Stimulated activated naive CD8-positive, alpha-beta T cell treated with anti-CD3 and anti-CD28 coated beads, Interleukin-15, amount 100 ng/mL, for 72 hours (primary cell): ENCODE measurements at regions not wholly inside any gene's neighbourhood (a gene's known extent, or its start where the extent isn't known, plus 50 kb on each side); places are given as distances from the start of the nearest gene placed in this dataset.
A peak's percentile ranks its signal among the peaks of the same experiment; 100 is the strongest.

Experiments
- ATAC-seq: fragments of 150-1000 bp; cut with Tn5 transposase; 2 replicates; pipeline ENCODE4 v1.10.0; 2021; ENCODE audit warnings: mild to moderate bottlenecking, moderate library complexity
- DNase-seq, 2 donors: peaks; one replicate each; pipeline ENCODE4 v3.0.0; 2021 to 2022
- H3K27ac Mint-ChIP-seq, 2 donors: one replicate each; pipeline ENCODE4 v1.8.0; 2022; ENCODE audit warnings: mild to moderate bottlenecking in 2 of 2, mixed read lengths in 2 of 2, moderate library complexity in 2 of 2
- H3K27me3 Mint-ChIP-seq: one replicate; pipeline ENCODE4 v1.8.0; 2022; ENCODE audit warnings: mixed read lengths
- H3K4me1 Mint-ChIP-seq: one replicate; pipeline ENCODE4 v1.8.0; 2022; ENCODE audit warnings: mild to moderate bottlenecking, mixed read lengths
- H3K4me3 Mint-ChIP-seq, 2 donors: one replicate each; pipeline ENCODE4 v1.8.0; 2022; ENCODE audit warnings: mild to moderate bottlenecking in 2 of 2, mixed read lengths in 2 of 2, moderate library complexity in 1 of 2
- H3K9me3 Mint-ChIP-seq, 2 donors: one replicate each; pipeline ENCODE4 v1.8.0; 2022; ENCODE audit warnings: mixed read lengths in 2 of 2

DNA sequence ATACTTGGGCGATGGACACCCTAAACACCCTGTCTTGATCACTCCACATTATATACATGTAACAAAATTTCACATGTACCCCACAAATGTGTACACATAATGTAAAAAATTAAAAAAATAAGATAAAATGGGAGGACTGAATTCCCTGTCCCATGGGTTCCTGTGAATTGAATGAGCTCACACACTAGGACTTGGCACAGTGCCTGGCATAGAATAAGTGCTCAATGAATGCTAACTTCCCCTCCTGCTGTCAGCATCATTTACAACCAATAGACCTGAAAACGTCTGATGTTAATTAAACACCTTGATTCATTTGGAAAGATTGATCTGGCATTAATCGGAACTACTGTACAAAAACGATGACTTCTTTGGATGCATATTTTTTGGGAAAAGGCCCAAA, 117.3 kb upstream of the ZNF438 start:
- ATAC-seq, result no peak
- DNase-seq, result no peak
- Mint-ChIP-seq H3K27me3 (no peaks in the 10 kb centered on the region), H3K4me1 (peaks cover 23% of the 10 kb centered on the region), H3K4me3 (no peak overlapping the region), H3K9me3 (peaks cover 2 to 4% of the 10 kb centered on the region in 2 donors), H3K27ac (no peak overlapping the region)

DNA sequence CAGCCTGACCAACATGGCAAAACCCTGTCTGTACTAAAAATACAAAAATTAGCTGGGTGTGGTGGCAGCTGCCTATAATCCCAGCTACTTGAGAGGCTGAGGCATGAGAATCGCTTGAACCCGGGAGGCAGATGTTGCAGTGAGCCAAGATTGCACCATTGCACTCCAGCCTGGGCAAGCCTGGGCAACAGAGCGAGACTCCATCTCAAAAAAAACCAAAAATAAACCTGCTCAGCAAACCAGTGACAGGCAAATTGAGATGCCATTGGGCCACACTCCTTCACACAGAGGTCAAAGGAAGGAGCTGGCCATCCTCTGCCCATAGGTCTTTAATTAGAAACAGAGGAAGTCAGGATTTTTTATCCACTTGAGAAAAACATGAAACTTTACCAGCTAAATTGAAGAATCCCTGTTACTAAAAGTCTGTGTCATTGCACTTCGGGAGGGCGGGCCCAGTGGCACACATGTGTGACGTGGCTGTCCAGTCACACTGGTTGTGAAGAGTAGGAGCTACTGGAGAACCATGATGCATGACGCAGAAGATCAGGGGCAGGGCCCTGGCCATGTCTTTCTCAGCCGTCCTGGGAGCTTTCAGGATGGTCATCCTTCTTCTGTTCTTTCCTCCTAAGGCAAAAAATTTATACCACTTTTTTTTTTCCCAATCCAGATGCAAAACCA, 118.3 kb upstream of the ZNF438 start:
- Mint-ChIP-seq H3K9me3 (peaks cover 4 to 6% of the 10 kb centered on the region in 2 donors), H3K4me3 (no peak overlapping the region), H3K27me3 (no peaks in the 10 kb centered on the region), H3K4me1 (peaks cover 23% of the 10 kb centered on the region), H3K27ac (no peak overlapping the region)
- DNase-seq (no peak), ATAC-seq (no peak)

GRCh38 chr10:31151301-31151700, 119.6 kb upstream of the ZNF438 start:
- peaks cover 14% of the 10 kb centered on the region for H3K4me1 Mint-ChIP-seq
- ATAC-seq (no peak), DNase-seq (no peak)
- no peak overlapping the region for H3K4me3 Mint-ChIP-seq
- peaks cover 4 to 6% of the 10 kb centered on the region in 2 donors for H3K9me3 Mint-ChIP-seq
- H3K27me3 Mint-ChIP-seq, result no peaks in the 10 kb centered on the region
- H3K27ac Mint-ChIP-seq, result no peak overlapping the region

DNA sequence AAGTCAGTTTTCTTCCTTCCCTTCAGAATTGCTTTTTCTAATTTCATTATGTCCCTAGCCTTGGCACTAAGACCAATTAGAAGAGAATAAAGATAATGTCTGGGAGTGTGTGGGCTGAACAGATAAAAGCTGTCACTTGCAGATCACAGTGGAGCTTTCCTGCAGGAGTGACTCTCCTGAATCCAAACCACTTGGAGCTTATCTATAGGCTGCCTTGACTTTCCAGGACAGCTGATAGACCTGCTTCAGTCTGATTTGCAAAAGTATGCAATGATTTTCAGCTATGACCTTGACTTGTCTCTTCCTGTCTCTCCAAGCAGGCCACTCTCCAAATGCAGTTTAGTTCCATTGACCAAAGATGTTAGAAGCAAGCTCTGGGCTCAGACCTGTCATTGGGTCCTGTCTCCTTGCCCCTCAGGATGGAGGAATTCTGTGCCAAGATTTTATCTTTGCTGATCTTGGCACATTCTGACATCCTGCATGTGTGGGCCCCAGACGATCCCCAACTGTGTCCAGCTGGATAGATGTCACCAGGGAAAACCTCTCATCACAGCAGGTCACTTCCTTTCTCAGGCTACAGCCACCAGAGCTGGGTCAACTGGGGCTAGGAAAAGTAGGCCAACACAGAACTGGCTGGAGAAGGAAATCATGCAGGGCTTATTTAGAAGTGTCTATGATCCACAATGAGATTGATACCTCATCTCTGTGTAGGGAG, 120.9 kb upstream of the ZNF438 start:
- Mint-ChIP-seq H3K27ac (no peak overlapping the region), H3K4me1 (peaks cover 1% of the 10 kb centered on the region), H3K9me3 (peaks cover 4 to 6% of the 10 kb centered on the region in 2 donors), H3K4me3 (no peak overlapping the region), H3K27me3 (no peaks in the 10 kb centered on the region)
- ATAC-seq (no peak), DNase-seq (no peak)

GRCh38 chr10:31153161-31153560, 121.5 kb upstream of the ZNF438 start:
- no peaks in the 10 kb centered on the region for H3K4me1 Mint-ChIP-seq

DNA sequence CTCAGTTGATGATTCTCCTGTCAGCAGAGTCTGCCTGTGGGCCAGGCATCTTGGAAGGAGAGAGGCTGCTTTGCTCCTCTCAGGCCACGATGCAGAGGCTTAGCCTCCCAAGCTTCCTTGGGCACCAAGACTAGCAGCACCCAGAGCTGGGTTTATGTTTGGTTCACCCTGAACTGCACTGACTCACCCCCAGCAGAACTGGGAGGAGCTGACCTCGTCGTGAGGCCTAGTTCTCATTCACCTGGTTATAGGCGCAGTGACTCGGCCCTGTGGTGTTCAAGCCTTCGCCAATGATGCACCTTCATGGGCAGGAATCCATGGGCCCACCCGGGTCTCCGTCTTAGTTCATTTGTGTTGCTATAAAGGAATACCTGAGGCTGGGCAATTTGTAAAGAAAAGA, 122.0 kb upstream of the ZNF438 start:
- no peak for ATAC-seq
- Mint-ChIP-seq H3K27ac (peak overlapping the region in 1 of 2 donors; percentile 39), H3K9me3 (peaks cover 4 to 6% of the 10 kb centered on the region in 2 donors), H3K4me3 (no peak overlapping the region), H3K4me1 (no peaks in the 10 kb centered on the region), H3K27me3 (no peaks in the 10 kb centered on the region)
- no peak for DNase-seq

More at GRCh38 chr10:31153161-31153560, 121.5 kb upstream of the ZNF438 start:
- no peak overlapping the region for H3K27ac Mint-ChIP-seq
- DNase-seq (no peak), ATAC-seq (no peak)
- H3K9me3 Mint-ChIP-seq, result peaks cover 4 to 6% of the 10 kb centered on the region in 2 donors
- no peak overlapping the region for H3K4me3 Mint-ChIP-seq
- H3K27me3 Mint-ChIP-seq, result no peaks in the 10 kb centered on the region

DNA sequence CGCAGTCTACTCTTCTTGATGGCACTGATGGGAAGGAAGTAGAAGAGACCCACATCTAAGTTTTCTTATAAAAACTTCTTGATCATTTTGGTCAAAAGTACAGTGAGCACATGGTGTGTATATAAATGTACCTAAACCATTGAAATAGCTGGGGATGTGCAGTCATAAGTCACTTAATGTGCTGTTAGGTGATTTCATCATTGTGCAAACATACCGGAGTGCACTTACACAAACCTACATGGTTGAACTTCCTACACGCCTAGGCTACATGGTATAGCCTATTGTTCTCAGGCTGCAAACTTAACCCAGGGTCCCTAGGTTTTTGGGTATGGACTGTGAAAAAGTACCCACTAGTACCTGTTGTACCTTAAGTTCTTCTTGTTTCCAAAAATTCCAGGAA, 123.3 kb upstream of the ZNF438 start:
- ATAC-seq, result no peak

DNA sequence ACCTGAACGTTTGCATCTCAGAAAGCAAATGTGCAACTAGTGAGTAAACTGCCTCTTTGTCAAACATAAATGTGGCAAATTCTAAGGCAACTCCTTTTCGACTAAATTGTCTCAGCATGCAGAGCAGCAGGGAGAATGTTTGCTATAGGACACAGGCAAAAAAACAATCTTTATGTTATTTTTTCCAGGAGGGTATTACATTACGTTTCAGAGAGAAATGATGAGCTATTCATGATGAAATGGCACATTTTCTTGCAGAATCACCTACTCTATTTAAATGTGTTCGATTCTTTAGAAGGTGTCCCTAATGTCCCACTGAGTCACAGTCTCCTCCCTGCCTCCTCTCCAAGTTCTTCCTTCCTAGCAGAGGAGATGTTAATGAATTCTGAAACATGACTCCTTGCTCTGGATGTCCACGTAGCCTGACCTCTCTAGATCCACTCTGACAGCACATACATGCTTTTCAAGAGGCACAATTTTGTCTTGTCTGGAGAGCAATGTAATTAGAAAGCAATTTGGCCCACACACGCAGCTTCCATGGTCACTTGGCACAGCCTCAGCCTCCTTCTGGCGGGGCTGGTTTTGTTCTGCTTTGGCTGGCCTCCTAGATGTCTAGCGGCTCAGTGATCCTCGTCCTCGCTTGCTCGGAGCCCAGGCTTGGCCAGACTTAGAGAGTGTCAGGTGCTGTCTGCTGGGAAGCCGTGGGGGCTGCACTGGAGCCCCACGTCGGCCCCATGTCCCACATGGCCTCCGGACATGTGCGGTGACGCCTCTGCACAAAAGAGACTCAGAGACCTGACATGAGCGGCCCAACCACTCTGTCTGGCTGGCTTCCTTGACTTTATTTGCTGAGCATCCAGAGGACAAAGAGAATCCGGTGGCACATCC, 125.7 kb upstream of the ZNF438 start:
- Mint-ChIP-seq H3K4me3 (no peak overlapping the region), H3K27me3 (no peaks in the 10 kb centered on the region), H3K4me1 (no peaks in the 10 kb centered on the region), H3K27ac (no peak overlapping the region), H3K9me3 (peaks cover 9 to 21% of the 10 kb centered on the region in 2 donors)
- no peak for DNase-seq
- no peak for ATAC-seq

More for the DNA sequence above, 123.3 kb upstream of the ZNF438 start:
- no peak overlapping the region for H3K4me3 Mint-ChIP-seq
- no peaks in the 10 kb centered on the region for H3K4me1 Mint-ChIP-seq
- H3K27ac Mint-ChIP-seq, result no peak overlapping the region
- H3K9me3 Mint-ChIP-seq, result peaks cover 4 to 6% of the 10 kb centered on the region in 2 donors
- H3K27me3 Mint-ChIP-seq, result no peaks in the 10 kb centered on the region
- no peak for DNase-seq

GRCh38 chr10:31158011-31158658, 126.5 kb upstream of the ZNF438 start:
- Mint-ChIP-seq H3K4me1 (no peaks in the 10 kb centered on the region), H3K27ac (peak overlapping the region in 1 of 2 donors; percentile 4), H3K9me3 (peaks cover 13 to 21% of the 10 kb centered on the region in 2 donors), H3K4me3 (no peak overlapping the region), H3K27me3 (no peaks in the 10 kb centered on the region)
- ATAC-seq (no peak), DNase-seq (no peak)

- peaks cover 7% of the 10 kb centered on the region for H3K27me3 Mint-ChIP-seq
- DNase-seq (no peak), ATAC-seq (no peak)
- H3K4me1 Mint-ChIP-seq, result no peaks in the 10 kb centered on the region
- H3K27ac Mint-ChIP-seq, result no peak overlapping the region
- H3K4me3 Mint-ChIP-seq, result no peak overlapping the region
- H3K9me3 Mint-ChIP-seq, result peaks cover 9 to 17% of the 10 kb centered on the region in 2 donors
Observed at GRCh38 chr10:31166606-31167005, 134.9 kb upstream of the ZNF438 start.

DNA sequence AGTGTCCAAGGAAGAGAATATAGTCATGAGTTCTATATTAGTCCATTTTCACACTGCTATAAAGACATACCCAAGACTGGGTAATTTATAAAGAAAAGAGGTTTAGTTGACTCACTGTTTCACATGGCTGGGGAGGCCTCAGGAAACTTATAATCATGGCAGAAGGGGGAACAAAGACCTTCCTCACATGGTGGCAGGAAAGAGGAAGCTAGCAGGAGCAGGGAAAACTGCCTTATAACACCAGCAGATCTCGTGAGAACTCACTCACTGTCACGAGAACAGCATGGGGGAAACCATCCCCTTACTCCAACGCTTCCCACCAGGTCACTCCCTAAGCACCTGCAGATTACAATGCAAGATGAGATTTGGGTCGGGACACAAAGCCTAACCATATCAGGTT, 139.0 kb upstream of the ZNF438 start:
- Mint-ChIP-seq H3K4me1 (no peaks in the 10 kb centered on the region), H3K27me3 (peaks cover 7% of the 10 kb centered on the region), H3K4me3 (no peak overlapping the region), H3K9me3 (peaks cover 17 to 19% of the 10 kb centered on the region in 2 donors), H3K27ac (peak overlapping the region in 1 of 2 donors; percentile 30)
- DNase-seq (no peak), ATAC-seq (no peak)

GRCh38 chr10:31171402-31172083, 139.9 kb upstream of the ZNF438 start:
- Mint-ChIP-seq H3K27ac (no peak overlapping the region), H3K4me1 (no peaks in the 10 kb centered on the region), H3K9me3 (peaks cover 13 to 26% of the 10 kb centered on the region in 2 donors), H3K27me3 (peaks cover 2% of the 10 kb centered on the region), H3K4me3 (no peak overlapping the region)
- ATAC-seq (no peak), DNase-seq (no peak)

DNA sequence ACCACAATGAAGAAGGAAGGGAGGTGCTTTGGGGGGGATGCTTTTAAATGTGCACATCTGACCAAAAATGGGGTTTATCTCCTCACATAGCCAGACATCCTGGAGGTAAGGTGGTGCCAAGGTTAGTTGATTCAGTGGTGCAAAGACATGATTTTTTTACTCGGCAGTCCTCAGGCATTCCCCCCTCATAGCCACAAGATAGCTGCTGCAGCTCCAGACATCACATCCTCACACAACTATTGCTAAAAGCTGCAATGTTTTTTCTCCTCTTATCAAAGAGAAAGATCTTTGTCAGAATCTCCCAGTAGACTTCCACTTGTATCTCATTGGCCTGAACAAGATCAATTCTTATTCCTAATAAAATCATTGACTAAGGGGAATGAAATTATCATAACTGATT, 141.3 kb upstream of the ZNF438 start:
- H3K27ac Mint-ChIP-seq, result no peak overlapping the region
- no peaks in the 10 kb centered on the region for H3K27me3 Mint-ChIP-seq
- ATAC-seq, result no peak
- H3K4me1 Mint-ChIP-seq, result no peaks in the 10 kb centered on the region
- no peak for DNase-seq
- H3K9me3 Mint-ChIP-seq, result peaks cover 10 to 26% of the 10 kb centered on the region in 2 donors
- H3K4me3 Mint-ChIP-seq, result no peak overlapping the region

GRCh38 chr10:31173752-31174151, 142.1 kb upstream of the ZNF438 start:
- H3K27me3 Mint-ChIP-seq, result no peaks in the 10 kb centered on the region
- ATAC-seq, result no peak

More at GRCh38 chr10:31173752-31174151, 142.1 kb upstream of the ZNF438 start:
- DNase-seq, result no peak
- Mint-ChIP-seq H3K27ac (no peak overlapping the region), H3K9me3 (peaks cover 10 to 26% of the 10 kb centered on the region in 2 donors), H3K4me1 (no peaks in the 10 kb centered on the region), H3K4me3 (no peak overlapping the region)
